K562 (cell line): ENCODE measurements at regions not wholly inside any gene's neighbourhood (a gene's known extent, or its start where the extent isn't known, plus 50 kb on each side); places are given as distances from the start of the nearest gene placed in this dataset.
A peak's percentile ranks its signal among the peaks of the same experiment; 100 is the strongest.

ENCODE experiments used
- CCAR2 ChIP-seq: fragments of 200-400 bp; formaldehyde crosslinking; IDR thresholded peaks from 2 replicates; pipeline ENCODE4 v1.6.1; 2017; ENCODE audit warnings: mild to moderate bottlenecking, low read depth, low read length
- CREM ChIP-seq: IDR thresholded peaks from 2 replicates; pipeline ENCODE4 v1.6.1; 2014; ENCODE audit warnings: antibody characterized with exemption, low read depth
- JUND ChIP-seq, 2 experiments: IDR thresholded peaks; 2 replicates in 1 of 2; 3 replicates in 1 of 2; pipeline ENCODE4 v1.6.1; 2011; ENCODE audit warnings: borderline replicate concordance in 2 of 2, low read depth in 2 of 2, low read length in 2 of 2, improper control_type of control experiment in 1 of 2, missing biosample characterization in 1 of 2, missing genetic modification characterization in 1 of 2, missing genetic modification reagents in 1 of 2
- NFIC ChIP-seq: fragments of 450-650 bp; IDR thresholded peaks from 2 replicates; pipeline ENCODE4 v1.6.1; 2017; ENCODE audit warnings: mild to moderate bottlenecking, inconsistent platforms
- PKNOX1 ChIP-seq: fragments of 450-650 bp; IDR thresholded peaks from 2 replicates; pipeline ENCODE4 v1.6.1; 2016
- SAFB2 ChIP-seq: fragments of 200-400 bp; formaldehyde crosslinking; IDR thresholded peaks from 2 replicates; pipeline ENCODE4 v1.6.1; 2018; ENCODE audit warnings: borderline replicate concordance, low read length, low read depth, moderate library complexity; ENCODE audit not compliant: severe bottlenecking
- ZFP36 ChIP-seq: fragments of 150-350 bp; IDR thresholded peaks from 2 replicates; pipeline ENCODE4 v1.6.1; 2018; ENCODE audit warnings: low read length, low read depth; ENCODE audit not compliant: partially characterized antibody
- ZNF12 ChIP-seq: sonication (generic); formaldehyde crosslinking; IDR thresholded peaks from 2 replicates; pipeline ENCODE4 v1.4.0; 2020; ENCODE audit warnings: mild to moderate bottlenecking, missing genetic modification reagents
- TF ChIP-seq, protein P1 (sequence below): fragments of 150-350 bp; conservative IDR thresholded peaks from 2 replicates; pipeline ENCODE4 v1.6.1; 2014; ENCODE audit warnings: low read length
- TF ChIP-seq, protein P2 (sequence below), 3 experiments: fragments of 200-800 bp in 1 of 3; fragments of 250-450 bp in 1 of 3; fragments of 450-650 bp in 1 of 3; sonication (Bioruptor Pico) in 1 of 3; sonication (Bioruptor generic) in 1 of 3; formaldehyde crosslinking in 1 of 3; IDR thresholded peaks; 2 replicates each; pipeline versions ENCODE4 v1.6.1 to v1.8.0; 2016 to 2022; ENCODE audit warnings: mild to moderate bottlenecking in 2 of 3, missing genetic modification characterization in 2 of 3, missing compliant biosample characterization in 1 of 3, moderate library complexity in 1 of 3
- TF ChIP-seq, protein P3 (sequence below): sonication (generic); formaldehyde crosslinking; IDR thresholded peaks from 2 replicates; pipeline ENCODE4 v1.8.0; 2023; ENCODE audit warnings: missing genetic modification reagents, mild to moderate bottlenecking, borderline replicate concordance
- TF ChIP-seq, protein P4 (sequence below): fragments of 450-650 bp; IDR thresholded peaks from 2 replicates; pipeline ENCODE4 v1.6.1; 2016; ENCODE audit warnings: missing biosample characterization, missing genetic modification characterization

DNA sequence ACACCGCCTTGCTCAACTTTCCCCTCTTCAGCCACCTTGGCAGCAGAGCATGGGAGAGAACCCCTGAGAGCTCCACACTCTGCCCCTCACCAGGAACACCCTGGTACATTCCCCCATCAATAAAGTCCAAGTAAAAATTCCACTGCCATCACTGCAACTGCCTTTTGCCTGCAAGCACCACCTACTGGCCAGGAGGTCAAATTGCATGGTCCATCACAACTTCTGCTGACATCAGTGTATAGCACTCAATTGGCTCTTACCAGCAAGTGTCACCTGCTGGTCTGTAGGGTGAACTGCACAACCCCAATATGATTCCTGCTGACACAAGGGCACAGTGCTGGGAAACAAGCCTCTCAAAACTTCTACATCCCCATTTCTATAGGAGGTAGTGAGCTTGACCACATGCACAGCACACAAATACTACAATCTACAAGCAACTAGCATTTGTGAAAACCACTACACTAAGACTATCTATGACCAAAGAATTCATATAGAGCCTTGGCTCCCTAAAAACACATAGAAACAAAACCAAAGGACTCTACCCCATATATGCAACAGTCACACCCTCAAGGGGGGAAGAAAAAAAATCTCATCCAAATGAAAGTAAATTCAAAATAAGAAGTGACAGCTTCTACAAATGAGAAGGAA, 69.2 kb downstream of the FASLG start (continued):
- TF ChIP-seq PKNOX1 = peak; percentile 65; the same call in 1 of the 2 replicates
- no peak for TF ChIP-seq NFIC
- TF ChIP-seq SAFB2 = no peak
- no peak for TF ChIP-seq CCAR2
- TF ChIP-seq, protein P1, sequence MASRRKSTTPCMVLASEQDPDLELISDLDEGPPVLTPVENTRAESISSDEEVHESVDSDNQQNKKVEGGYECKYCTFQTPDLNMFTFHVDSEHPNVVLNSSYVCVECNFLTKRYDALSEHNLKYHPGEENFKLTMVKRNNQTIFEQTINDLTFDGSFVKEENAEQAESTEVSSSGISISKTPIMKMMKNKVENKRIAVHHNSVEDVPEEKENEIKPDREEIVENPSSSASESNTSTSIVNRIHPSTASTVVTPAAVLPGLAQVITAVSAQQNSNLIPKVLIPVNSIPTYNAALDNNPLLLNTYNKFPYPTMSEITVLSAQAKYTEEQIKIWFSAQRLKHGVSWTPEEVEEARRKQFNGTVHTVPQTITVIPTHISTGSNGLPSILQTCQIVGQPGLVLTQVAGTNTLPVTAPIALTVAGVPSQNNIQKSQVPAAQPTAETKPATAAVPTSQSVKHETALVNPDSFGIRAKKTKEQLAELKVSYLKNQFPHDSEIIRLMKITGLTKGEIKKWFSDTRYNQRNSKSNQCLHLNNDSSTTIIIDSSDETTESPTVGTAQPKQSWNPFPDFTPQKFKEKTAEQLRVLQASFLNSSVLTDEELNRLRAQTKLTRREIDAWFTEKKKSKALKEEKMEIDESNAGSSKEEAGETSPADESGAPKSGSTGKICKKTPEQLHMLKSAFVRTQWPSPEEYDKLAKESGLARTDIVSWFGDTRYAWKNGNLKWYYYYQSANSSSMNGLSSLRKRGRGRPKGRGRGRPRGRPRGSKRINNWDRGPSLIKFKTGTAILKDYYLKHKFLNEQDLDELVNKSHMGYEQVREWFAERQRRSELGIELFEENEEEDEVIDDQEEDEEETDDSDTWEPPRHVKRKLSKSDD = no peak
- TF ChIP-seq, protein P2, sequence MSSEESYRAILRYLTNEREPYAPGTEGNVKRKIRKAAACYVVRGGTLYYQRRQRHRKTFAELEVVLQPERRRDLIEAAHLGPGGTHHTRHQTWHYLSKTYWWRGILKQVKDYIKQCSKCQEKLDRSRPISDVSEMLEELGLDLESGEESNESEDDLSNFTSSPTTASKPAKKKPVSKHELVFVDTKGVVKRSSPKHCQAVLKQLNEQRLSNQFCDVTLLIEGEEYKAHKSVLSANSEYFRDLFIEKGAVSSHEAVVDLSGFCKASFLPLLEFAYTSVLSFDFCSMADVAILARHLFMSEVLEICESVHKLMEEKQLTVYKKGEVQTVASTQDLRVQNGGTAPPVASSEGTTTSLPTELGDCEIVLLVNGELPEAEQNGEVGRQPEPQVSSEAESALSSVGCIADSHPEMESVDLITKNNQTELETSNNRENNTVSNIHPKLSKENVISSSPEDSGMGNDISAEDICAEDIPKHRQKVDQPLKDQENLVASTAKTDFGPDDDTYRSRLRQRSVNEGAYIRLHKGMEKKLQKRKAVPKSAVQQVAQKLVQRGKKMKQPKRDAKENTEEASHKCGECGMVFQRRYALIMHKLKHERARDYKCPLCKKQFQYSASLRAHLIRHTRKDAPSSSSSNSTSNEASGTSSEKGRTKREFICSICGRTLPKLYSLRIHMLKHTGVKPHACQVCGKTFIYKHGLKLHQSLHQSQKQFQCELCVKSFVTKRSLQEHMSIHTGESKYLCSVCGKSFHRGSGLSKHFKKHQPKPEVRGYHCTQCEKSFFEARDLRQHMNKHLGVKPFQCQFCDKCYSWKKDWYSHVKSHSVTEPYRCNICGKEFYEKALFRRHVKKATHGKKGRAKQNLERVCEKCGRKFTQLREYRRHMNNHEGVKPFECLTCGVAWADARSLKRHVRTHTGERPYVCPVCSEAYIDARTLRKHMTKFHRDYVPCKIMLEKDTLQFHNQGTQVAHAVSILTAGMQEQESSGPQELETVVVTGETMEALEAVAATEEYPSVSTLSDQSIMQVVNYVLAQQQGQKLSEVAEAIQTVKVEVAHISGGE (CRISPR knock-in tag; IDR thresholded peaks at IDR 0.05) = no peak
- TF ChIP-seq ZFP36 = no peak
- TF ChIP-seq ZNF12 (CRISPR knock-in tag) = no peak
- TF ChIP-seq, protein P3, sequence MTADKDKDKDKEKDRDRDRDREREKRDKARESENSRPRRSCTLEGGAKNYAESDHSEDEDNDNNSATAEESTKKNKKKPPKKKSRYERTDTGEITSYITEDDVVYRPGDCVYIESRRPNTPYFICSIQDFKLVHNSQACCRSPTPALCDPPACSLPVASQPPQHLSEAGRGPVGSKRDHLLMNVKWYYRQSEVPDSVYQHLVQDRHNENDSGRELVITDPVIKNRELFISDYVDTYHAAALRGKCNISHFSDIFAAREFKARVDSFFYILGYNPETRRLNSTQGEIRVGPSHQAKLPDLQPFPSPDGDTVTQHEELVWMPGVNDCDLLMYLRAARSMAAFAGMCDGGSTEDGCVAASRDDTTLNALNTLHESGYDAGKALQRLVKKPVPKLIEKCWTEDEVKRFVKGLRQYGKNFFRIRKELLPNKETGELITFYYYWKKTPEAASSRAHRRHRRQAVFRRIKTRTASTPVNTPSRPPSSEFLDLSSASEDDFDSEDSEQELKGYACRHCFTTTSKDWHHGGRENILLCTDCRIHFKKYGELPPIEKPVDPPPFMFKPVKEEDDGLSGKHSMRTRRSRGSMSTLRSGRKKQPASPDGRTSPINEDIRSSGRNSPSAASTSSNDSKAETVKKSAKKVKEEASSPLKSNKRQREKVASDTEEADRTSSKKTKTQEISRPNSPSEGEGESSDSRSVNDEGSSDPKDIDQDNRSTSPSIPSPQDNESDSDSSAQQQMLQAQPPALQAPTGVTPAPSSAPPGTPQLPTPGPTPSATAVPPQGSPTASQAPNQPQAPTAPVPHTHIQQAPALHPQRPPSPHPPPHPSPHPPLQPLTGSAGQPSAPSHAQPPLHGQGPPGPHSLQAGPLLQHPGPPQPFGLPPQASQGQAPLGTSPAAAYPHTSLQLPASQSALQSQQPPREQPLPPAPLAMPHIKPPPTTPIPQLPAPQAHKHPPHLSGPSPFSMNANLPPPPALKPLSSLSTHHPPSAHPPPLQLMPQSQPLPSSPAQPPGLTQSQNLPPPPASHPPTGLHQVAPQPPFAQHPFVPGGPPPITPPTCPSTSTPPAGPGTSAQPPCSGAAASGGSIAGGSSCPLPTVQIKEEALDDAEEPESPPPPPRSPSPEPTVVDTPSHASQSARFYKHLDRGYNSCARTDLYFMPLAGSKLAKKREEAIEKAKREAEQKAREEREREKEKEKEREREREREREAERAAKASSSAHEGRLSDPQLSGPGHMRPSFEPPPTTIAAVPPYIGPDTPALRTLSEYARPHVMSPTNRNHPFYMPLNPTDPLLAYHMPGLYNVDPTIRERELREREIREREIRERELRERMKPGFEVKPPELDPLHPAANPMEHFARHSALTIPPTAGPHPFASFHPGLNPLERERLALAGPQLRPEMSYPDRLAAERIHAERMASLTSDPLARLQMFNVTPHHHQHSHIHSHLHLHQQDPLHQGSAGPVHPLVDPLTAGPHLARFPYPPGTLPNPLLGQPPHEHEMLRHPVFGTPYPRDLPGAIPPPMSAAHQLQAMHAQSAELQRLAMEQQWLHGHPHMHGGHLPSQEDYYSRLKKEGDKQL = no peak
- TF ChIP-seq CREM = peak; percentile 62
- TF ChIP-seq, protein P4, sequence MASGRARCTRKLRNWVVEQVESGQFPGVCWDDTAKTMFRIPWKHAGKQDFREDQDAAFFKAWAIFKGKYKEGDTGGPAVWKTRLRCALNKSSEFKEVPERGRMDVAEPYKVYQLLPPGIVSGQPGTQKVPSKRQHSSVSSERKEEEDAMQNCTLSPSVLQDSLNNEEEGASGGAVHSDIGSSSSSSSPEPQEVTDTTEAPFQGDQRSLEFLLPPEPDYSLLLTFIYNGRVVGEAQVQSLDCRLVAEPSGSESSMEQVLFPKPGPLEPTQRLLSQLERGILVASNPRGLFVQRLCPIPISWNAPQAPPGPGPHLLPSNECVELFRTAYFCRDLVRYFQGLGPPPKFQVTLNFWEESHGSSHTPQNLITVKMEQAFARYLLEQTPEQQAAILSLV (tag) = no peak
- TF ChIP-seq JUND (IDR thresholded peaks at IDR 0.05; ENCODE audit: borderline replicate concordance, low read depth, low read length) = peak; percentile 29; the same call in 1 of the 2 replicates
- TF ChIP-seq JUND (tag; IDR thresholded peaks at IDR 0.05; ENCODE audit: borderline replicate concordance, low read depth, low read length) = no peak
